Glutamatergic neuron (in vitro differentiated cells): ENCODE measurements at regions not wholly inside any gene's neighbourhood (a gene's known extent, or its start where the extent isn't known, plus 50 kb on each side); places are given as distances from the start of the nearest gene placed in this dataset.

Experiments
- DNase-seq: peaks from one replicate; pipeline ENCODE4 v3.0.0; 2022
- H3K27ac Mint-ChIP-seq: one replicate; pipeline ENCODE4 v1.8.0; 2020; ENCODE audit warnings: mild to moderate bottlenecking, mixed read lengths, inconsistent platforms; ENCODE audit not compliant: unreplicated experiment
- H3K27me3 Mint-ChIP-seq: one replicate; pipeline ENCODE4 v1.8.0; 2020; ENCODE audit warnings: mild to moderate bottlenecking, moderate library complexity, mixed read lengths, inconsistent platforms; ENCODE audit not compliant: unreplicated experiment
- H3K36me3 Mint-ChIP-seq: one replicate; pipeline ENCODE4 v1.8.0; 2020; ENCODE audit warnings: mild to moderate bottlenecking, mixed read lengths, inconsistent platforms; ENCODE audit not compliant: unreplicated experiment
- H3K4me1 Mint-ChIP-seq: one replicate; pipeline ENCODE4 v1.8.0; 2020; ENCODE audit warnings: mild to moderate bottlenecking, low read depth, mixed read lengths, inconsistent platforms; ENCODE audit not compliant: unreplicated experiment
- H3K4me3 Mint-ChIP-seq: one replicate; pipeline ENCODE4 v1.8.0; 2020; ENCODE audit warnings: mild to moderate bottlenecking, mixed read lengths, inconsistent platforms; ENCODE audit not compliant: unreplicated experiment
- H3K9me3 Mint-ChIP-seq: one replicate; pipeline ENCODE4 v1.8.0; 2020; ENCODE audit warnings: mild to moderate bottlenecking, moderate library complexity, mixed read lengths, inconsistent platforms; ENCODE audit not compliant: unreplicated experiment
- CTCF ChIP-seq: fragments of 200-600 bp; sonication (generic); IDR thresholded peaks from one replicate; pipeline ENCODE4 v1.5.0; 2021; ENCODE audit not compliant: partially characterized antibody, unreplicated experiment

- TF ChIP-seq CTCF = no peak
- H3K9me3 Mint-ChIP-seq = peaks cover 11% of the 10 kb centered on the region
- H3K27me3 Mint-ChIP-seq = peaks cover 7% of the 10 kb centered on the region
- H3K36me3 Mint-ChIP-seq = peaks cover 14% of the 10 kb centered on the region
- H3K27ac Mint-ChIP-seq = no peak overlapping the region
- no peak for DNase-seq
- H3K4me1 Mint-ChIP-seq = peaks cover 6% of the 10 kb centered on the region
- no peak overlapping the region for H3K4me3 Mint-ChIP-seq
Observed at GRCh38 chr5:103667068-103667467, 104.5 kb upstream of the NUDT12 start.

- H3K4me1 Mint-ChIP-seq = peaks cover 13% of the 10 kb centered on the region
- H3K27me3 Mint-ChIP-seq = no peaks in the 10 kb centered on the region
- H3K4me3 Mint-ChIP-seq = no peak overlapping the region
- DNase-seq = no peak
- peak overlapping the region; percentile 56 for H3K27ac Mint-ChIP-seq
- no peak for TF ChIP-seq CTCF
- peaks cover 2% of the 10 kb centered on the region for H3K9me3 Mint-ChIP-seq
- no peaks in the 10 kb centered on the region for H3K36me3 Mint-ChIP-seq
Observed at GRCh38 chr5:103657301-103657700, 94.7 kb upstream of the NUDT12 start.

GRCh38 chr5:103648086-103648485 is 85.5 kb upstream of the NUDT12 start:
- Mint-ChIP-seq H3K4me1 (no peaks in the 10 kb centered on the region), H3K4me3 (no peak overlapping the region), H3K27me3 (no peaks in the 10 kb centered on the region), H3K36me3 (no peaks in the 10 kb centered on the region), H3K27ac (no peak overlapping the region), H3K9me3 (no peaks in the 10 kb centered on the region)
- no peak for DNase-seq
- TF ChIP-seq CTCF = peak; percentile 42

GRCh38 chr5:103646698-103647614 is 84.4 kb upstream of the NUDT12 start:
- Mint-ChIP-seq H3K4me1 (no peaks in the 10 kb centered on the region), H3K4me3 (no peak overlapping the region), H3K27me3 (no peaks in the 10 kb centered on the region), H3K36me3 (no peaks in the 10 kb centered on the region), H3K9me3 (no peaks in the 10 kb centered on the region), H3K27ac (no peak overlapping the region)
- TF ChIP-seq CTCF = no peak
- no peak for DNase-seq

- no peak for DNase-seq
- H3K36me3 Mint-ChIP-seq = no peaks in the 10 kb centered on the region
Observed at GRCh38 chr5:103645816-103646215, 83.2 kb upstream of the NUDT12 start.

More at GRCh38 chr5:103645816-103646215, 83.2 kb upstream of the NUDT12 start:
- no peaks in the 10 kb centered on the region for H3K27me3 Mint-ChIP-seq
- H3K4me3 Mint-ChIP-seq = no peak overlapping the region
- TF ChIP-seq CTCF = no peak
- no peak overlapping the region for H3K27ac Mint-ChIP-seq
- no peaks in the 10 kb centered on the region for H3K9me3 Mint-ChIP-seq
- no peaks in the 10 kb centered on the region for H3K4me1 Mint-ChIP-seq
